Neuron (in vitro differentiated cells): ENCODE measurements at regions not wholly inside any gene's neighbourhood (a gene's known extent, or its start where the extent isn't known, plus 50 kb on each side); places are given as distances from the start of the nearest gene placed in this dataset.

Experiments used
- H2AFZ ChIP-seq: one replicate; pipeline ENCODE4 v1.6.1; 2013; ENCODE audit warnings: low read depth, mild to moderate bottlenecking, inconsistent platforms, low read length, moderate library complexity
- H3K27me3 ChIP-seq: one replicate; pipeline ENCODE4 v1.6.1; 2013; ENCODE audit warnings: low read length; ENCODE audit not compliant: insufficient read depth
- H3K36me3 ChIP-seq: one replicate; pipeline ENCODE4 v1.6.1; 2013; ENCODE audit warnings: low read length; ENCODE audit not compliant: insufficient read depth
- H3K4me1 ChIP-seq: one replicate; pipeline ENCODE4 v1.6.1; 2013; ENCODE audit warnings: low read length; ENCODE audit not compliant: insufficient read depth
- H3K4me3 ChIP-seq: 2 replicates; pipeline ENCODE4 v1.5.1; 2013; ENCODE audit warnings: mild to moderate bottlenecking, low read length, moderate library complexity
- H3K9me3 ChIP-seq: one replicate; pipeline ENCODE4 v1.6.1; 2013; ENCODE audit warnings: low read length

GRCh38 chr11:70486731-70487130 lies 88.4 kb downstream of the CTTN start:
- H3K4me1 ChIP-seq, result no peaks in the 10 kb centered on the region
- H3K36me3 ChIP-seq, result peaks cover 58% of the 10 kb centered on the region
- no peak overlapping the region for H3K4me3 ChIP-seq
- no peaks in the 10 kb centered on the region for H3K27me3 ChIP-seq
- no peak overlapping the region for H2AFZ ChIP-seq
- H3K9me3 ChIP-seq, result peaks cover 14% of the 10 kb centered on the region

GRCh38 chr11:70487160-70487559 lies 88.8 kb downstream of the CTTN start:
- Histone ChIP-seq H3K27me3 (no peaks in the 10 kb centered on the region), H3K4me3 (no peak overlapping the region), H3K9me3 (peaks cover 18% of the 10 kb centered on the region), H2AFZ (no peak overlapping the region), H3K36me3 (peaks cover 62% of the 10 kb centered on the region), H3K4me1 (no peaks in the 10 kb centered on the region)

DNA sequence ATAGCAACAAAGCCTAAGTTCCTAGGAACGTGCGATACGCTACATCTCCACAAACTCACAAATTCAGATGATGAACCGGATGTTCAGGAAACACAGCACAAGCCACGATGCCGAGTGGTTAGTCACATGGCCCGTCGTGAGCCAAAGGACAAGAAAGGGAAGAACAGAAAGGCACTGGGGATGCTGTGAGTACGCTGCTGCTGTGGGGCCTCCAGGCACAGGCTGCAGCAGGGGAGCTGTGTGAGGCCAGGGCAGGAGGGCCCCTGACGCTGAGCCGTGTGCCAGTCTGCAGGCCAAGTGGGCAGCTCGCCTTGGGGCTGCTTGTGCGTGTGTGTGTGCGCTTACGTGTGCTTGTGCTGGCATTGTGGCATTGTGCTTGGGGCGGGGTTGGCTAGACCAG lies 89.4 kb downstream of the CTTN start:
- H3K36me3 ChIP-seq, result peaks cover 63% of the 10 kb centered on the region
- H3K27me3 ChIP-seq, result no peaks in the 10 kb centered on the region
- no peak overlapping the region for H3K4me3 ChIP-seq
- no peaks in the 10 kb centered on the region for H3K4me1 ChIP-seq
- H3K9me3 ChIP-seq, result peaks cover 22% of the 10 kb centered on the region
- H2AFZ ChIP-seq, result no peak overlapping the region

GRCh38 chr11:70488171-70488703 lies 89.9 kb downstream of the CTTN start:
- Histone ChIP-seq H3K27me3 (no peaks in the 10 kb centered on the region), H3K4me1 (no peaks in the 10 kb centered on the region), H3K36me3 (peaks cover 59% of the 10 kb centered on the region), H2AFZ (no peak overlapping the region), H3K9me3 (peaks cover 22% of the 10 kb centered on the region), H3K4me3 (no peak overlapping the region)

- Histone ChIP-seq H3K4me1 (no peaks in the 10 kb centered on the region), H3K4me3 (no peak overlapping the region), H3K27me3 (no peaks in the 10 kb centered on the region), H2AFZ (no peak overlapping the region), H3K9me3 (peaks cover 22% of the 10 kb centered on the region), H3K36me3 (peaks cover 60% of the 10 kb centered on the region)
These were observed 90.9 kb downstream of the CTTN start for GRCh38 chr11:70489276-70489675.

DNA sequence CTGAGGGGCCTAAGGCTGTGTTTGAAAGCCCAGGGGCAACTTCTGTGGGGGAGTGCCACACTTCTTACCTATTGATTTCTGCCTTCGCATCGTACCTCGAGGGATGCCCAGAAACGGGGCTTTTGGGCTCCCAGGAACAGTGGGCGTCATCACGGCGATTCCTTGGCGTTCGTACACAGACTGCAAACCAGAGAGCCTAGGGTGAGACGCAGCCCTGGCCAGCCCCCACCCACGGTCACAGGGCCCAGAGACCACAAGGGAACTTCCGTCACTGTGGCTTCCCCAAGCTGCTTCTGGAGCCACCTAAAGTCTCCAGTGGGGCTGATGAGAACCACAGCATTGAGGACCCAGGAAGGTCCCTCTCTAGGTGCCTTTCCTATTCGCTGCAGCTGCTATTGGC lies 91.9 kb downstream of the CTTN start:
- H3K4me3 ChIP-seq, result no peak overlapping the region
- no peaks in the 10 kb centered on the region for H3K27me3 ChIP-seq
- H2AFZ ChIP-seq, result no peak overlapping the region
- peaks cover 55% of the 10 kb centered on the region for H3K36me3 ChIP-seq
- H3K4me1 ChIP-seq, result no peaks in the 10 kb centered on the region
- H3K9me3 ChIP-seq, result peaks cover 22% of the 10 kb centered on the region

- no peak overlapping the region for H3K4me3 ChIP-seq
- H3K9me3 ChIP-seq, result peaks cover 22% of the 10 kb centered on the region
- no peak overlapping the region for H2AFZ ChIP-seq
- H3K27me3 ChIP-seq, result no peaks in the 10 kb centered on the region
- H3K4me1 ChIP-seq, result no peaks in the 10 kb centered on the region
- H3K36me3 ChIP-seq, result peaks cover 50% of the 10 kb centered on the region
These were observed 92.6 kb downstream of the CTTN start for GRCh38 chr11:70490723-70491558.

GRCh38 chr11:70491696-70492472 lies 93.6 kb downstream of the CTTN start:
- H3K36me3 ChIP-seq, result peaks cover 41% of the 10 kb centered on the region
- H3K9me3 ChIP-seq, result peaks cover 22% of the 10 kb centered on the region
- H3K4me3 ChIP-seq, result no peak overlapping the region
- no peak overlapping the region for H2AFZ ChIP-seq
- H3K27me3 ChIP-seq, result no peaks in the 10 kb centered on the region
- H3K4me1 ChIP-seq, result no peaks in the 10 kb centered on the region

DNA sequence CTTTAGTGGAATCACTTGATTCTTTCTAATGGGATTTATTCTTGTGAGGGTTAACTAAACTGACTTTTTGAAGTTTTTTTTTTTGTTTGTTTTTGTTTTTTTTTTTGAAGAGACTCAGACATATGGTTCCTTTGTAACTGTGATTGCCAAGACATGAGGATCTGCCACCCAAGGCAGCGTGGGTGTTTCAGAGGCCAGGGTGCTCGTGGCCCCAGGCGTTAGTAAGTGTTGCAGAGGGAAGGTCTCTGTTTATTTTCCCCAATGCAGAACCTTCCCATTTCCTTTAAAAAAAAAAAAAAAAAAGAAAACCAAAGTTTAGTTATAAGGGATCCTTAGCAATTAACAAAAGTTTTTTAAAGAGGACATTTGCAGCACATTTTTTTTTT lies 94.8 kb downstream of the CTTN start:
- H3K36me3 ChIP-seq, result peaks cover 33% of the 10 kb centered on the region
- no peaks in the 10 kb centered on the region for H3K27me3 ChIP-seq
- H3K4me3 ChIP-seq, result no peak overlapping the region

GRCh38 chr11:70493891-70494290 lies 95.6 kb downstream of the CTTN start:
- no peaks in the 10 kb centered on the region for H3K4me1 ChIP-seq
- peaks cover 22% of the 10 kb centered on the region for H3K9me3 ChIP-seq
- H3K36me3 ChIP-seq, result peaks cover 33% of the 10 kb centered on the region
- no peak overlapping the region for H2AFZ ChIP-seq
- H3K4me3 ChIP-seq, result no peak overlapping the region
- no peaks in the 10 kb centered on the region for H3K27me3 ChIP-seq

More for the DNA sequence above, 94.8 kb downstream of the CTTN start:
- Histone ChIP-seq H3K9me3 (peaks cover 22% of the 10 kb centered on the region), H2AFZ (no peak overlapping the region), H3K4me1 (no peaks in the 10 kb centered on the region)

- Histone ChIP-seq H3K36me3 (peaks cover 33% of the 10 kb centered on the region), H3K4me1 (no peaks in the 10 kb centered on the region), H2AFZ (no peak overlapping the region), H3K4me3 (no peak overlapping the region), H3K9me3 (peaks cover 22% of the 10 kb centered on the region), H3K27me3 (no peaks in the 10 kb centered on the region)
These were observed 96.4 kb downstream of the CTTN start for GRCh38 chr11:70494559-70495350.

GRCh38 chr11:70495351-70496310 lies 97.3 kb downstream of the CTTN start:
- H3K9me3 ChIP-seq, result peaks cover 18% of the 10 kb centered on the region

More at GRCh38 chr11:70495351-70496310, 97.3 kb downstream of the CTTN start:
- Histone ChIP-seq H2AFZ (no peak overlapping the region), H3K4me3 (no peak overlapping the region), H3K4me1 (peaks cover 6% of the 10 kb centered on the region), H3K36me3 (peaks cover 29% of the 10 kb centered on the region), H3K27me3 (no peaks in the 10 kb centered on the region)
